AG09309 (cell line): ENCODE measurements at regions not wholly inside any gene's neighbourhood (a gene's known extent, or its start where the extent isn't known, plus 50 kb on each side); places are given as distances from the start of the nearest gene placed in this dataset.
"Not testable (repeated sequence)": the region's sequence is repeated elsewhere in the genome, so short reads cannot be mapped to it uniquely, and the experiment has no call there.

ENCODE experiments used
- DNase-seq: peaks from one replicate; pipeline ENCODE4 v3.0.0-alpha.2; 2010; ENCODE audit warnings: low read depth
- H3K4me3 ChIP-seq: 2 replicates; pipeline ENCODE4 v1.5.1; 2011; ENCODE audit warnings: mild to moderate bottlenecking, low read depth, low read length, moderate library complexity; ENCODE audit not compliant: control insufficient read depth
- TF ChIP-seq, protein P1 (sequence below): IDR thresholded peaks from 2 replicates; pipeline ENCODE4 v1.5.1; 2011; ENCODE audit warnings: mild to moderate bottlenecking, low read depth, low read length, inconsistent platforms; ENCODE audit not compliant: insufficient read depth, control insufficient read depth; ENCODE audit errors: missing control alignments

DNA sequence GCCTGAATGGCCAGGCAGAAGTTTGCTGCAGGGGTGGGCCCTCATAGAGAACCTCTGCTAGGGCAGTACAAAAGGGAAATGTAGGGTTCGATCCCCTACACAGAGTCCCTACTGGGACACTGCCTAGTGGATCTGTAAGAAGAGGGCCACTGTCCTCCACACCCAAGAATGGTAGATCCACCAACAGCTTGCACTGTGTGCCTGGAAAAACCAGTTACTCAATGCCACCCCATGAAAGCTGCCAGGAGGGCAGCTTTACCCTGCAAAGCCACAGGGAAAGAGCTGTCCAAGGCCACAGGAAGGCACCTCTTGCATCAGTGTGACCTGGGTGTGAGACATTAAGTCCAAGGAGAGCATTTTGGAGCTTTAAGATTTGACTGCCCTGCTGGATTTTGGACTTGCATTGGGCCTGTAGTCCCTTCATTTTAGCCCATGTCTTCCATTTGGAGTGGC is 781.6 kb downstream of the TRAM1L1 start:
- H3K4me3 ChIP-seq: no peak overlapping the region
- DNase-seq: no peak
- TF ChIP-seq, protein P1, sequence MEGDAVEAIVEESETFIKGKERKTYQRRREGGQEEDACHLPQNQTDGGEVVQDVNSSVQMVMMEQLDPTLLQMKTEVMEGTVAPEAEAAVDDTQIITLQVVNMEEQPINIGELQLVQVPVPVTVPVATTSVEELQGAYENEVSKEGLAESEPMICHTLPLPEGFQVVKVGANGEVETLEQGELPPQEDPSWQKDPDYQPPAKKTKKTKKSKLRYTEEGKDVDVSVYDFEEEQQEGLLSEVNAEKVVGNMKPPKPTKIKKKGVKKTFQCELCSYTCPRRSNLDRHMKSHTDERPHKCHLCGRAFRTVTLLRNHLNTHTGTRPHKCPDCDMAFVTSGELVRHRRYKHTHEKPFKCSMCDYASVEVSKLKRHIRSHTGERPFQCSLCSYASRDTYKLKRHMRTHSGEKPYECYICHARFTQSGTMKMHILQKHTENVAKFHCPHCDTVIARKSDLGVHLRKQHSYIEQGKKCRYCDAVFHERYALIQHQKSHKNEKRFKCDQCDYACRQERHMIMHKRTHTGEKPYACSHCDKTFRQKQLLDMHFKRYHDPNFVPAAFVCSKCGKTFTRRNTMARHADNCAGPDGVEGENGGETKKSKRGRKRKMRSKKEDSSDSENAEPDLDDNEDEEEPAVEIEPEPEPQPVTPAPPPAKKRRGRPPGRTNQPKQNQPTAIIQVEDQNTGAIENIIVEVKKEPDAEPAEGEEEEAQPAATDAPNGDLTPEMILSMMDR: no peak

DNA sequence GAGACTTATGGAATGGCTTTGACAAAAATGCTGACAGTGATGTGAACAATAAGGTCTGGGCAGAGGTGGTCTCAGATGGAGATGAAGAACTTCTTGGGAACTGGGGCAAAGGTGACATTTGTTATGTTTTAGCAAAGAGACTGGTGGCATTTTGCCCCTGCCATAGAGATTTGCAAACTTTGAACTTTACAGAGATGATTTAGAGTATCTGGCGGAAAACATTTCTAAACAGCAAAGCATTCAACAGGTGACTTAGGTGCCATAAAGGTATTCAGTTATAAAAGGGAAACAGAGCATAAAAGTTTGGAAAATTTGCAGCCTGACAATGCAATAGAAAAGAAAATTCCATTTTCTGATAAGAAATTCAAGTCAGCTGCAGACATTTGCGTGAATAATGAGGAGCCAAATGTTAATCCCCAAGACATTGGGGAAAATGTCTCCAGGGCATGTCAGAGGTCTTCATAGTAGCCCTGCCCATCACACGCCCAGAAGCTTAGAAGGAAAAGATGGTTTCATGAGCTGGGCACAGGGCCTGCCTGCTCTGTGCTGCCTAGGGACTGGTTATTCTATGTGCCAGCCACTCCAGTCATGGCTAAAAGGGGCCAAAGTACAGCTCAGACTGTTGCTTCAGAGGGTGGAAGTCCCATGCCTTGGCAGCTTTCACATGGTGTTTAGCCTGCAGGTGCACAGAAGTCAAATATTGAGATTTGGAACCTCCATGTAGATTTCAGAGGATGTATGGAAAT is 782.2 kb downstream of the TRAM1L1 start:
- DNase-seq: no peak
- TF ChIP-seq, protein P1: no peak
- H3K4me3 ChIP-seq: no peak overlapping the region

DNA sequence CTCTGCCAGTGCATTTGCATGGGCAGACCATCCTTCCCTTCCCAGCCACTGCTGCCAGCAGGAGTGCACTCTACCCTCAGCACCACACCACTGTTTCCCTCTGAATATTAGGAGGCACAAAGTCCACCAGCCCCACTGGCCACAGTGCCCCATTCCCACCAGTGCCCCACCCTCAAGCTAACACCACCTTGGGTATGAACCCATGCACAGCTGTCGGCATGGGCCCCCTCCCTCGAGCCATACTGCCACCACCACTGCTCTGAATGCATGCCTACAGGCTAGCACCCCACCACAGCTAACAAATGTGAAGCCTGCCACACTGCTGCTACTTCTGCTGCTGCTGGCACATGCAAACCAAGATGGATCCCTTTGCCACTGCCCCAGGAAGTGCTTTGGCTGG is 810.4 kb downstream of the TRAM1L1 start:
- TF ChIP-seq, protein P1: no peak
- no peak overlapping the region for H3K4me3 ChIP-seq
- DNase-seq: no peak

DNA sequence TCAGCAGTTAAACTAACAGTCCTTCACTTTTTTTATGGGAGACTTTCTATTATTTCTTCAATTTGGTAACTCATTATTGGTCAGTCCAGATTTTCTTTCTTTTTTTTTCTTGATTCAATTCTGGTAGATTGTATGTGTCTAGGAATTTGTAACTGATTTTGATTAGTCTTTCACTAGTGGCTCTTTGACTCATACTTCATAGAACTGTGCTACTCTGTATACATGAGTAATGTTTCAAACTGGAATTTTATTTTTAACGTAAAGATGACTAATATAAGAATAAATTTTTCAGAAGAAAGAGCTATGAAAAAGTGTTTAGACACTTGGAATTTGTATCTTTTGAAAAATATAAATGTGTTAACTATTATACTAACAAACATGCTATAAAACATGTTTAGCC is 813.0 kb downstream of the TRAM1L1 start:
- no peak overlapping the region for H3K4me3 ChIP-seq
- TF ChIP-seq, protein P1: no peak
- no peak for DNase-seq

DNA sequence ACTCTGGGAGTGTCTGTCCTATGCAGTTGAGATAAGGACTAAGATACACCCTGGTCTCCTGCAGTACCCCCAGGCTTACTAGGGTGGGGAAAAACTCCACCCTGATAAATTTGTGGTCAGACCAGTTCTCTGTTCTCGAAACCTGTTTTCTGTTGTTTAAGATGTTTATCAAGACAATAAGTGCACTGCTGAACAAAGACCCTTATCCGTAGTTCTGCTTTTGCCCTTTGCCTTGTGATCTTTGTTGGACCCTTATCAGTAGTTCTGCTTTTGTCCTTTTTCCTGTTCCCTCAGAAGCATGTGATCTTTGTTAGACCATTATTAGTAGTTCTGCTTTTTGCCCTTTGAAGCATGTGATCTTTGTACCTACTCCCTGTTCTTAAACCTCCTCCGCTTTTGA is 824.4 kb downstream of the TRAM1L1 start:
- DNase-seq, H3K4me3 ChIP-seq: not testable (repeated sequence)

DNA sequence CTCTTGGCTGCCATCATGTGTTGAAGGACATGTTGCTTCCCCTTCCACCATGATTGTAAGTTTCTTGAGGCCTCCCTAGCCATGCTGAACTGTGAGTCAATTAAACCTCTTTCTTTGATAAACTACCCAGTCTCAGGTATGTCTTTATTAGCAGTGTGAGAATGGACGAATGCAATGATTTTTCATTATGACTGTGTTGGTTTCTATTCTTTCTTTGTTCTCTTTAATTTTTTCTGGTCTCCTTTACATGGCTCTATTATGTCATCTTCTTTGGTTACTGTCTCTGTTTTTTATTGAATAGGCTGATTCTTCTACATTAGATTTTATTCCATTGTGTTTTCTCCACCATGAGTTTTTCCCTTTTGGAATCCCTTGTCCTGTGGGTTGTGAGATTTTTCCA is 840.6 kb downstream of the TRAM1L1 start:
- TF ChIP-seq, protein P1: no peak
- DNase-seq: no peak
- no peak overlapping the region for H3K4me3 ChIP-seq

DNA sequence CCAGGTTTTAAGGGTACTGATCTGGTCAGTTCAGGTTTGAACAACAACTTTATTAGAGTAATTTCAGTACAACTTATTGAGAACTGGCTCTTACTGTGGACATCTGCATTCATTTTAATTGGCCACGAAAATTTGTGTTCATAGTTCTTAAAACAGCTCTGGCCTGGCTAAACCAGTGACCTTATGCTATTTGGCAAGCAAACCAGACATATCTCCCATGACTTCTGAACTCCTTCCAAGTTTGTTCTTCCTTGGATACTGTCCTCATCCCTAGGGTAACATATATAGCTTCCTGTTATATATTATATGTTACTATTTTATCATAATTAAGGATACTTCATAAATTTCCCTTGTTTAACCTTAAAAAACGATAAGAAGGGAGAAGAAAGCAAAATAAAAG is 841.9 kb downstream of the TRAM1L1 start:
- TF ChIP-seq, protein P1: no peak
- no peak for DNase-seq
- H3K4me3 ChIP-seq: no peak overlapping the region
